GM18498 (cell line): ENCODE measurements at regions not wholly inside any gene's neighbourhood (a gene's known extent, or its start where the extent isn't known, plus 50 kb on each side); places are given as distances from the start of the nearest gene placed in this dataset.

ENCODE experiments used
- ATAC-seq: cut with Tn5 transposase; IDR thresholded peaks from one replicate; pipeline ENCODE4 v1.9.1; 2021; ENCODE audit warnings: mild to moderate bottlenecking, moderate library complexity; ENCODE audit not compliant: unreplicated experiment

DNA sequence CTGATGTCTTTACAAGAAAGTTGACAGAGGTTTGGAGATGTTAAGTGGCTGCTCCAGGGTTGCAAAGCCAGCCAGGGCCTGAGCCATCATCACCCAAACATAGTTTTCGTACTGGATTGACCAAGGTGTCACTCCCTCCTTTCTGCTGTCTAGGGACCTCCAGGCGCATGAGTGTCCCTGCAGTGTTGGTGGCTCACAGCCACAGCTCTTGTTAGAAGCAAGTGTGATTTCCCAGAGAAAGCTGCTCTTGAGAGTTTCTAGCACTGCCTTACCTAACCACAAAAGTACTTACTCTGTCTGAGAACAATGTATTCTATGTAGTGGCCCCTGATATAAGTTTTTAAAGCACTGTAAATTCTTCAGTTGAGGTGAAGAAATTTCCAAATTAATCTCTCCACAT is 144.1 kb downstream of the SOX2 start:
- no peak for ATAC-seq

DNA sequence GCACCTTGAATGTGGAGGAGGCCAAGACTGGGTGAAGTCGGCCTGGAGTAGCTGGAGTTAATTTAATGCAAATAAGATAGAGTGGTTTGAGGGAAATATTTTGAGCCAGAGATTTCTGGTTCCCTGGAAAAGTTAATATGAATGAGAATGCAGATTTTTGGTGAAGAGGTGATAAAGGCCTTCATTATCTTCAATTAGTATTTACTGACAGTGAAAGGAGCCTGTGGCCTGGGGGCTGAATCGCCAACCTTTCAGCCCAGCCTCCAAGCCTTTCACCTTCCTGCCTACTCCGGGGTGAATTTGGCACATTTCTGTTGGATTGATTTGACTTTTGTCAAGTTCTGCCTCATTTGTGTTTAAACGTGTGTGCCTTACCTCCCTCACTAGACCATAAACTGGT is 147.8 kb downstream of the SOX2 start:
- no peak for ATAC-seq

DNA sequence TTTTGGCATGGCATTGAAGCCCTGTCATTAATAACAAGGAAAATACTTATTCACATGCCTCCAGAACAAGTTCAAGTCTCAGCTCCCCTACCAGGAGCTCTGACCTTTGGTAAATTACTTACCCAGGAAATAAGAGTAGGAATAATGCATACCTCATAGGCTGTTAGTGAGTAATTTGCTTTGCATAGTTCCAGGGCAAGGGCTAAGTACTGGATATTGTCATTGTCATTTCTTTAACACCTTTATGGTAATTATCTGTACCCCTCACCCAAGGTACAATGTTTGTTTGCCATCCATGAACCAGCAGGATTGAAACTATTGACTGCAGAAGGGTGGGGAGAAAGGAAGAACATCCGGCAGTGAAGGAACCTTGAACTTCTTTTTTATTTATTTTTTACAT is 148.5 kb downstream of the SOX2 start:
- ATAC-seq, result no peak

DNA sequence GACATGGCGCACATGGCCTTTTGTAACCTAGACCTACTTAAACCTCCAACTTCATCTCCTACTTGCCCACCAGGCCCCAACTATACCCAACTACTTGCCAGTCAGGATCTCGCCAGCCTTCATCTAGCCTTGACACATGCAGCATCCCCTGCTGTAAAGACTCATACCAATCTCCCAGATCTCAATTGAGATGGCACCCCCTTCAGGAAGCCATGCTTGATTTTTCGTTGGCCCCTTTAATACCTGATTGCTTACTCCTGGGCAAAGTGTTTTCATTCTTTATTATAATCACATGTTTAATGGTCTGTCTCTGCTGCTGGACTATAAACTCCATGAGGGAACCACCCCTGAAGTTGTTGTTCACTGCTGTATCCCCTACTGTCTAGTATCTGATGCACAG is 150.8 kb downstream of the SOX2 start:
- ATAC-seq, result no peak

DNA sequence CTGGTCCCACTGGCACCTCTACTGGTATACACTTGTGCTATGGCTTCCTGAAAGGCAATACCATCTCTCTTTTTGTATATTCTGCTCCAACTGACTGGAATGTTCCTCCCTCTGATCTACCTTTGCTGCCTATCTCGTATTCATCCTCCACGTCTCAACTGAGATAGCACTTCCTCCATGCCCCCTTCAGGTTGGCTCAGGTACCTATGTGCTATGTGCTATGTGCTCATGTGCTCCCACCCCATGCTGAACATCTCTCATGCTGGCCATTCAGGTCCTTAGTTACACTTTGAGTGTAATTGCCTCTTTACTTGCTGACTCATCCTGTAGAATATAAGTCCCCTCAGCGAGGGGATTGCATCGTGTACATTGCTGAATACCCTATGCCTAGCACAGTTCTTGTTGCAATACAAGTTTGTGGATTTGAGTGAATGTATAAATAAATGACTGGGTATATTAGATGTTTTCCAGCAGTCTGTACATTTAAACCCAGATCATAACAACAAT is 156.9 kb downstream of the SOX2 start:
- ATAC-seq, result no peak

DNA sequence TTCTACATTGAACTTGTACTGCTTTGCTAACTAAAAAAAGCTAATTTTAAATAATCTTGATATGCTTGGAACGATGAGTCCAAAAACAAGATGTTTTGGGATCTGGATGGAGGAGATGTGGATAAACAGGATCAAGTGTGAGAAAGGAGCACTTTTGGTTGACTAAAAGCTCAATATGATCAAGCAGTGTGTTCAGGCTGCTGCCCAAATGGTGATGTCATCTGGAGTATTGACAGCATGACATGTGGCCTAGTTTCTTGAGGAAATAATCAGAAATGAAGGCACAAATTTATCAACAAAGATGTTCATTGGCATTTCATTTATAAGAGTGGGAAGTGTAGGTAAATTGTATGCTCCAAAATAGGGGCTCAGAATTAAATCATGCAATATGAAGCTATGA is 161.2 kb downstream of the SOX2 start:
- ATAC-seq, result no peak

DNA sequence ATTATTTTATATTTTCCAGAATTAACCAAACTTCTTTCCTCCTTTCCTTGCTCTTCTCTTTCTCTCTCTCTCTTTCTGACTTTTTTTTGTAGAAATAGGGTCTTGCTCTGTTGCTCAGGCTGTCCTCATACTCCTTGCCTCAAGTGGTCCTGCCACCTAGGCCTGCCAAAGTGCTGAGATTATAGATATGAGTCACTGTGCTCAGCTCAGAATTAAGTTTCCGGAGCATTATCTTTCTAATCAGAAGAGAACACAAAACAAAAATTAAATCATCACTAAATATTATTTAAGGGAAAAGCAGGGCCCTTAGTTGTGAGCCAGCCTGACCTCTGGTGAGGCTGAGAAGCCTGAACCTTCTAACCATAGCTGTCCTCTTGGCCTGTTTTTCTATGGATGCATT is 168.2 kb downstream of the SOX2 start:
- no peak for ATAC-seq

DNA sequence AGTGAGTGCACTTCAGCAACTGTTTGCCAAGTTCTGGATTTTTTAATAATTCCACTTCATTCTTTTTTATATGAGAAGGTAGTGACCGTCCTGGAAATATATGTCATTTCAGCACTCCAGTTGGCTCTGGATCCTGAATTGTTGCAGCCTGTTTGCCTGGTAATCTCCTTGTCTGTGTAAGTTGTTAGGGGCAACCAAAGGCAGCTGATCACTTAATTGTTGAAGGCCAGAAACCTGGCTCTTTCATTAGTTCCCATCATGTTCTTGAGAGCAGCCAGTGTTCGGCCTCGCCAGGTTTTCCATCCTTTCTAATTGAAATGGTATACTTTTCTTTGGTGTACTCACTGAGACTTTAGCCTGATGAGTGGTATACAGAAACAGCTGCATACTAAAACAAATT is 168.6 kb downstream of the SOX2 start:
- ATAC-seq, result no peak

DNA sequence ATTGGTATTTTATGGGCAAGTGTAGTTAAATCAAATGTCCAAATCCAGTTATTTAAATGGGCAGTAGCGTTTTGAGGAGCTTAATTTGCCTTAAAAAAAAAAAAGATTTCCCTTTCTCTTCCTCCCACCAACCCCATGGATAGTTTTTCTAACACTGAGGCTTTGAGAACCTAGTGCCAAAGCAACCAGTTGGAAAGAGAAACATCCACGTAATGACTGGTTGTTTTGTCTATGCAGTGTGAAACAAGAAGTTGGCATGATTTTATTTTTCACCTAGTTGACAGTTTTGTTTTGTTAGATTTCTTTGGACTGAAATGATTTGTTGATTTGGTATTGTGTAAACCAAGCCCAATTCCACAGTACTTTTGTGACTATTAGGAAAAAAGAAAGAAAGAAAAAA is 170.0 kb downstream of the SOX2 start:
- no peak for ATAC-seq

DNA sequence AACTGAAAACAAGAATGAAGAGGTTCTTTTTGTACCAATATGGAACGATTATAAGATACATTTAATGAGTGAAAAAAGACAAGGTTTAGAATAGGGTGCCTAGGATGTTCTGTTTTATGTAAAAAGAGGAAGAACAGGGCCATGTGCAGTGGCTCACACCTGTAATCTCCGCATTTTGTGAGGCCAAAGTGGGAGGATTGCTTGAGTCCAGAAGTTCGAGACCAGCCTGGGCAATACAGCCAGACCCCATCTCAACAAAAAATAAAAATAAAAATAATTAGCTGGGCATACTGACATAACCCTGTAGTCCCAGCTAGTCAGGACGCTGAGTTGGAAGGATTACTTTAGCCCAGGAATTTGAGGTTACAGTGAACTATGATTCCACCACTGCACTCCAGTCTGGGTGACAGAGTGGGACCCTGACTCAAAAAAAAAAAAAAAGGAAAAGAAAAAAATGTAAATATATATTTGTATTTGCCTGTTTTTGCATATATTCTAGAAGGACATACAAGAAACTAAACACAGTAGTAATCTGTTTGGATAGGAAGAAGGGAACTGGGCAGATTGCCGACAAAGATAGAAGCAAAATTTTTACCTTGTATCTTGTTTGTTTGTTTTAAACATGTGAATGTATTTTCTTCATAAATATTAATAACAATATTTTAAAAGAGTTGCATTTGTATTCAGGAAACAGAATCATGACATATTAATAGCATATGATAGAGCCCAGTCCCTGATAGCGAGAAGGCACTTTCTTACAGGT is 174.3 kb downstream of the SOX2 start:
- ATAC-seq, result no peak

DNA sequence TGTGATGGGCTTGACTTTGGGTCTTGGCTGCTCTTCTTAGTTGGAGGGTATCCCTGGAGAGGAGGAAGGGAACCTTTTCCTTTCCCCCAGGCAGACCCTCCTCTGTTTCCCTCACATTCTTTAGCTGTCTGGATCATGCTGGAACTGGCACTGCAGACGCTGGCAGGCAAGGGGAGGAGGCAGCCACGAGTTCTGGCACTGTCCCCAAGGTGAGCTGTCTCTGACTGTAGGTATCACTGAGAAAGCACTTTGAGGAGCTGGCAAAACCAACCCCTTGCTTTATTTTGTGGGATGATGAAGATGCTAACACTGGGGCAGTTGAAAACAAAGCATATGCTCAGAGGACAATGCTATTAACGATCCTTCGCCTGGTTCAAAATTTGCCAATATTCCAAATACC is 175.0 kb downstream of the SOX2 start:
- no peak for ATAC-seq

DNA sequence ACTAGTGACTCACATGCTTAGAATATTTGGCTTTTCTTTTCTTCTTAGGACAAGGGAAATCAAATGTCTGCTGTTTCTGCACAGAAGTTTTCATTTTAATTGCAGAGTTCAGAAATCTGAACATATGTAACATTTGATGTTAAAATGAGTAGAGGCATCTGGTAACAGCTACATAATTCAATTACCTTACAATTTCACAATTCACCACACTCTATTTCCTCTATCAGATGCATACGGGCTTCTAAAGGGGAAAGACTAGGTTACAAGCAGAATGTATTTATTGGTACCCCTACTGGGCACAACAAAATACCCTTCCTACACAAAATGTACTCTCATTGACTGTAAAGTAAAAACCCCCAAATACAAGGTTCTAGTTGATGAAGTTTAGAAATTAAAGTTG is 176.0 kb downstream of the SOX2 start:
- ATAC-seq, result no peak

DNA sequence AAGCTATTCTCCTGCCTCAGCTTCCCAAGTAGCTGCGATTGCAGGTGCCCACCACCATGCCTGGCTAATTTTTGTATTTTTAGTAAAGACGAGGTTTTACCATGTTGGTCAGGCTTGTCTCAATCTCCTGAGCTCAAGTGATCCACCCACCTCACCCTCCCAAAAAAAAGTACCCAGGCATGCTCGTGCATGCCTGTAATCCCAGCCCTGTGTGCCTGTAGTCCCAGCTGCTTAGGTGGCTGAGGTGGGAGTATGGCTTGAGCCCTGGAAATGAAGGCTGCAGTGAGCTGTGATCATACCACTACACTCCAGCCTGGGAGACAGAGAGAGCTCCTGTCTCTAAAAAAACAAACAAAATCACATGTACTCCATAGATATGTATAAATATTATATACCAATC is 176.5 kb downstream of the SOX2 start:
- ATAC-seq, result no peak

DNA sequence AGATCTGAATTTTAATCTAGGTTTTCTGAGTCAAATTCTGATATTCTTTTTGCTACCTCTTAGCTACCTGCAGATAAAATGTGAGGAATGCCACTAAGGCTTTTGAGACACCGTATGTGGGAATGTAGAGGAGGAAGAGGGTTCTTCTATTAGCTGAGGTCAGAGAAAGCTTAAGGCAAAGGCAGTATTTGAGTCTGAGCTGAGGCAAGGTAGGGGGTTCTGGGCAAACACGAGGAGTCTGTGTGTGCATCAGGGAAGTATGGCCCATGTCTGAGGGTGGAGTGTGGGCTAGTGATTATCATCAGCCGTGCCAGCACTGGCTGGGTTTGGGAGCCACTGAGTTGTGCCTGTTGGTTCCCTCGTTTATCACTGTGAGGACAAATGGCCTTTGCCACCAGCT is 181.1 kb downstream of the SOX2 start:
- no peak for ATAC-seq

DNA sequence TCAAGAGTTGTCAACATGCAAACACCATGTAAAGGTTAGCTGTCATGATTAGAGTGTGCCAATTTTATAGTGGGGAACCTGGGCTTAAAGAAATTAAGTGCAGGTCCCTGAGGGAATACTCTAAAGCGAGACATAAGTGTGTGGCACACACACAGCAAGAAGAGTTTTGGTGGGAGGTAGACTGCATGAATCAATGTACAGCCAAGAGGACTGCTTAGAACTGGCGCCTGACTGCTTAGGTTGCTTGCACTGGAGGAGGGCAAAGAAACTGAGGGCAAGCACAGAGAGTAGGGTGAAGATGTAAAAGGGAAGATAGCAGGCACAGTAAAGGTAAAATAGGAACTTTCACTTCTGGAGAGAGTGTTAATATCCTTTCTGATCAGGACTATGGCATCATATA is 184.9 kb downstream of the SOX2 start:
- ATAC-seq, result no peak

DNA sequence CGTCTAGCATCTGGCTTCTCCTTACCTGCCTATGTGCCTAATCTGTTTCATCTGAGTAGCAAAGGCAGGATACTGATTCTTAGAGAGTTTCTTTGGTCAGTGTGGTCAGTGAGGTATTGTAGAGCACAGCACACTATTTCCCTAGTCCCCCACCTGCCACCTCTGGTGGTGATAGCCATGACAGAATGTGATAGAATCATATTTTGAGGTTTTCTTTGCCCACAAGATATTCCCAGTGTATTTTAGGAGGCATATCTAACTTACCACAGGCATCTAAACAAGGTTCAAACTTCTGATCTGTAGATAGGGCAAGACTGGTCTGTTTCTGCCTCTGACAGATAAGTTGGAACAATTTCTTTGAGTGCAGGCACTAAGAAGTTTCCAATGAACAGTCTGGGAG is 188.0 kb downstream of the SOX2 start:
- ATAC-seq, result peak; percentile 49

DNA sequence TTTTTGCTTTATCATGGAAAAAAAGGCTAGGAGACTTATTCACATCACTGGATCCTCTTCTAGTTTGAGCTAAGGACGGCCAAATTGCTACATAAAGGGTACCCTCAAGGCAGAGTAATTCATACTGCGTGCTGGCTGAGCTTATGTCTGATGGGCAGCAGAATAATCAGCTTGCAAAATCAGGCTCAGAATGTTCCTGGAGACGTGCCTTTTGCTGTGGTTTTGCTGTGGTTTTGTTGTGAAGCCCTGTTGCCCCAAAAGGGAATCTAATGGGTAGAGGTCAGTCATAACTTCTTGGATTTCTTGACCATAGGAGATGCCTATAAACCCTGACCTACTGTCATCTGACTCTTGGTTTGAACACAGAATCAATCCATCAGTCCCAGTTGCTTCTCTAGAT is 189.9 kb downstream of the SOX2 start:
- ATAC-seq, result no peak

DNA sequence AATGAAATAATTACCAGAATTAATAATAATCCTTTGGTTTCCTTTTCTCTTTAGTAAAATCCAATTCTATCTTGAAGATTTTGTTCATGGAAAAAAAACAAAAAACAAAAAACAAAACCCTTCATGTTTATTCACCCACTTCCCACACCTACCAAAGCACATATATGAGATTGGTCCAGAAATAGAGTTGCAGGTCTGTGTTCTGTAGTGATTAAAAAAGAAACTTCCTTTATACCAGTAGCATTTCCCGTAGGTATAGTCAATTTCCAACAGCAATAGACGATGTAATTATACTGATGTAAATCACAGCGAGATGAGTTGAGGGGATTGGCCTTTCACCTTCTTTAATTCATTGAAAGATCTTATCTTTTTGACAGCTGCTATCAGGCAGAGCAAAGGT is 194.6 kb downstream of the SOX2 start:
- ATAC-seq, result peak; percentile 41

DNA sequence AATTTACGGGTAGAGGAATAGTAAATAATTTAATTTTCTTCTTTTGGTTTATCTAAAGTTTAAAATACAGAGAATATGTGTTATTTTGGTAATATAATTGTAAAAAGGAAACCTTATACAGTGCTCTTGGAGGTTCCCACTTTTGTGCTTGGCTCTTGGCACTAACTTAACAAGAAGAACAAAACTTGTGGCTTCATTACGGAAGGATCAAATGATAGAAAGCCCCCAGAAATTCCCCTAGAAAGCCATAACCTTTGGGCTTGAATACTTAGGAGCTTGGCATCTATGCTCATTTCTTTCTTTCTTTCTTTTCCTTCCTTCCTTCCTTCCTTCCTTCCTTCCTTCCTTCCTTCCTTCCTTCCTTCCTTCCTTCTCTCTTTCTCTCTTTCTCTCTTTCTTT is 197.5 kb downstream of the SOX2 start:
- no peak for ATAC-seq

DNA sequence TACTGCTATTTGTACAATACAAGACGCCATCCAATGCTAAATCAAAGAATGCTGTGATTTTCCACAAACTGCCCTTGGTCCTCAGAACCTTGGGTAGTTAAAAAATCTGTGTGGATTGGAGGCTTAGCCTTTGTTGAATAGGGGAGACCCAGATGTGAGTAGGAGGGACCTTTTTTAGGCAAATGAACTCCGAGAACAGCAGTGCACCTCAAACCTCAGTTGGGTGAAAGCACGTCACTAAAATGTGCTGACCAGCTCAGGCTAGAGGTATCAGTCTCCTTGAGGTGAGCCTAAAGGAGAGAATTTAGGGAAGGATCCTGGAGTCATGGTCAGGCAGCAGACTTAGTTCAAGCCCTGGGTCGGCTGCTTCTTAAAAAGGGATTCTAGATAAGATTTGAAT is 200.7 kb downstream of the SOX2 start:
- peak; percentile 56 for ATAC-seq

DNA sequence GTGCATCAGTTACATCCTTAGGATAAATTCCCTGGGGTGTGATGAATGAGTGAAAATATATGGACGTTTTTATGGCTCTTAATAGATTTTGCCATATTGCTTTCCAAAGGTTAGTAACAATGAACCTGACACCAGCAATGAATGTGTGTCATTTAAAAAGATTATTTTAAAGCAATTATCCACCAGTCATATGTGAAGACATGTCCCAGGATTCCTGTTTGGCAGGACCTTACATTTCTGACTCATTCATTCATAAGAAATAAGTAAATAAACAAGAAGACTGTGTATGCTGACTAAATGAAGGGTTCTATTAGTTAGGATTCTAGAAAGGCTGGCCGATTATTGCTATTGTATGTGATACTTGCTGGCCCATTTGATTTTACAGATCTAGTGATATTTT is 201.5 kb downstream of the SOX2 start:
- no peak for ATAC-seq

DNA sequence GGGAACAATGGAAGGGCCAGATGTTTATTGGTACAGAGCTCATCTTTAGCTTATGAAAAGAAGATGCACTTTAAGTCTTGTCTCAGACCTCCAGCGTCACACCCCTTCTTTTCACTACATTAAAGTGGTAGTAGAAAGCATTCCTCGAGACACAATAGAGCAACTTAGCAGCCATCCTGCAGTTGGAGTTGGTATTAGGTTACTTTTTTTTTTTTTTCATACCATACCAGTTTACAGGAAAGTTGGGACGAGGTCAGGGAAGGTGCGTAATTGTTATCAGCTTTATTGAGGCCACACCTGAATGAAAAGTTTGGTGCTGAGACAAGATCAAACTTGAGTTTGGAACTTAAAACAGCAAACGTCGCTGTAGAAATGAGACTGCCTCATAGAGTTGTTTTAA is 203.8 kb downstream of the SOX2 start:
- no peak for ATAC-seq

DNA sequence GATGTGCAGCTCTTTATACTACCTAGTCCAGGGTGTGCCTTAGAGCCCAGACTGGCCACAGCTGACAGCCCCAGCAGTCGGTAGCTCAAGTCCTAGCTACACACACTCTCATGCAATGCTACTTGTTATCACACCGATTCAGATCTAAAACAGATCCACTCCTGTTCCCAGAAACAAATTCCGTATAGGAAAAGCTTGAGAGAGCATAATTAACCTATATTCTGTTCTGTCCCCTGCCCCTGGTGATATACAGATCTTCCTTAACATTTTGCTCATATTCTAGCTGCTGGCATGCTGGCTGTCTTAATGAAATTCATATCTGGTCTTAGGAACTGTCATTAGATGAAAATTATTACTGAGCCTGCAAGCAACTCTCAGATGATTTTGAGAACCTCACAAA is 204.3 kb downstream of the SOX2 start:
- ATAC-seq, result no peak
